Activated T-cell treated with anti-CD3 and anti-CD28 coated beads, Interleukin-2, amount 50 U/mL, for 4 hours (primary cell): ENCODE measurements at regions not wholly inside any gene's neighbourhood (a gene's known extent, or its start where the extent isn't known, plus 50 kb on each side); places are given as distances from the start of the nearest gene placed in this dataset.

Source experiments
- ATAC-seq, 2 donors: fragments of 200-7000 bp; cut with Tn5 transposase; one replicate each; pipeline ENCODE4 v1.10.0; 2021
- DNase-seq: peaks from one replicate; pipeline ENCODE4 v3.0.0-alpha.2; 2020
- H3K27me3 Mint-ChIP-seq: one replicate; pipeline ENCODE4 v1.8.0; 2021; ENCODE audit warnings: low read depth, mixed read lengths
- H3K36me3 Mint-ChIP-seq: one replicate; pipeline ENCODE4 v1.8.0; 2022; ENCODE audit warnings: mixed read lengths; ENCODE audit not compliant: insufficient read depth
- H3K4me1 Mint-ChIP-seq: one replicate; pipeline ENCODE4 v1.8.0; 2021; ENCODE audit warnings: low read depth, mixed read lengths
- H3K4me3 Mint-ChIP-seq: one replicate; pipeline ENCODE4 v1.8.0; 2021; ENCODE audit warnings: mild to moderate bottlenecking, moderate library complexity, mixed read lengths
- H3K9me3 Mint-ChIP-seq: one replicate; pipeline ENCODE4 v1.8.0; 2021; ENCODE audit warnings: mixed read lengths

DNA sequence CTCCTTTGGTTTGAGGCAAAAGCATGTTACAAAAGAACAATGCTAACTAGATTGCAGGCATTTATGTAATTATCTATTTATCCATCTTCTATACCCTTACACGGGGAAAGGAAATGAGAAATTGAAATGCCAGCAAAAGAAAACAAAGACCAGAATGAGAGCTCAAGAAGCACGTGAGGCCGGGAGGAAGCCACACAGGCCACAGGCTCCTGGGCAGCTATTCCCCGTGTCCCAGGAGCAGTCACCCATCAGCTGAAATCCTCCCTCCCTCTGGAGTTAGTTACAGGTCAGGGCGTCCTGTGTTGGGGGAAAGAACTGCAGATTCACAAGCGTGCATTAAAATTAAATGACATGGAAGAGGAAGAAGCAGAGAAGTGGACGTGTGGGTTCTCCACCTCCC is 64.7 kb upstream of the RPS6KA2 start:
- Mint-ChIP-seq H3K9me3 (no peaks in the 10 kb centered on the region), H3K4me1 (no peaks in the 10 kb centered on the region), H3K36me3 (no peaks in the 10 kb centered on the region), H3K4me3 (no peak overlapping the region), H3K27me3 (peaks cover 2% of the 10 kb centered on the region)
- no peak for ATAC-seq
- DNase-seq = no peak

DNA sequence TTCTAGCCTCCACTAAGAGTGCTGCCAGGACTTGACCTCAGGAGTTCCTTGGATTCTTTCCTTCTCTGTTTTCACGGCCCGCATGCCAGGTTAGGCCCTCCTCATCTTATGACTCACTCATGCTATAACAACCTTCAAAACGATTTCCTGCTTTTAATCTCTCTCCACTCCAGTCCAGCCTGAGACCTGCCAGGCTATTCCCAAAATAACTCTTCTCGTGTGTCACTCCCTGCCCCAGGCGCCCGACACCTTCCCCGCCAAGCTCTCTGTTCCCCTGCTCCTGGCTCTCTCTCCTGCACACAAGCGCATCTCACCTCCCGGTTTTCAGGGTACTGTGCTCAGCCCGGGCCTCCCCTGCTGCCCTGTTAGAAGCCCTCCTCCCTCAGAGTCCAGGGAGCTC is 64.1 kb upstream of the RPS6KA2 start:
- no peak overlapping the region for H3K4me3 Mint-ChIP-seq
- H3K27me3 Mint-ChIP-seq = peaks cover 2% of the 10 kb centered on the region
- DNase-seq = no peak
- no peaks in the 10 kb centered on the region for H3K4me1 Mint-ChIP-seq
- ATAC-seq = no peak
- H3K36me3 Mint-ChIP-seq = no peaks in the 10 kb centered on the region
- no peaks in the 10 kb centered on the region for H3K9me3 Mint-ChIP-seq

DNA sequence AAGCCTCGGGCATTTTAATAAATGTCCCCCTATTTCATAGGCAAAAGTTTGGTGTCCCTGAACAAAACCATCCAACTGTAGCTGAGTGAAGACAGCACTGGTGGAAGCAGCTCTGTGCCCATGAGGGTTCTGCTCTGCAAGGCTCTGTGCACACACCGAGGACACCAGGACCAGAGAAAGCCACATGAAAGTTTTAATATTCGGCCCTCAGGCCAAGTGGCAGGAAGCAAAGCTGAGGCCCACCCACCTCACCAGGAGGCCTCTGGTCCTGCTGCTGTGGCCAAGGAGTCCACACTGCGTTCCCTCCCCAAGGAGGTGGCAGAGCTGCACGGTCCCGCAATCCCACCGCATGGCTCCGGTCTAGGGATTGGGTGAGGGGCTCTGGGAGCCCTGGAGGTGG is 62.6 kb upstream of the RPS6KA2 start:
- no peaks in the 10 kb centered on the region for H3K36me3 Mint-ChIP-seq
- DNase-seq = no peak
- H3K27me3 Mint-ChIP-seq = peaks cover 2% of the 10 kb centered on the region
- no peaks in the 10 kb centered on the region for H3K9me3 Mint-ChIP-seq
- H3K4me1 Mint-ChIP-seq = no peaks in the 10 kb centered on the region
- ATAC-seq = no peak
- H3K4me3 Mint-ChIP-seq = no peak overlapping the region

DNA sequence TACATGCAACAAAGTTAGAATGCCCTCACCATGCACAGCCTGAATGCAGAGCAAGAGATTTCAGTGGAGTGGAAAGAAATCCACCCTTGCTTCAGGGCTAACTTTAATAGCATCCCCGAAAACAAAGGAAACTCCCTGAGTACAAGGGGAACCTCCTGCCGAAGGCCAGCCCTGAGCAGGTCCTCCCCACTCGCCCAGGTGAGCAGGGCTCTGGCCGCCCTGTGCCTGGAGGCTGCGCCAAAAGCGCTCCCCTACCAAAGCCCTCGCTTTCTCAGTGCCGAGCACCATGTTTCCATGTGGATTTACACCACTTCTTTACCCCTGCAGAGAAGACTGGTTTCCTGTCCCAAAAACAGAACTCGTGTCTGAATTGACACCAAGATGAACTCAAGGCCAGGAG is 61.9 kb upstream of the RPS6KA2 start:
- Mint-ChIP-seq H3K4me3 (no peak overlapping the region), H3K9me3 (no peaks in the 10 kb centered on the region), H3K4me1 (no peaks in the 10 kb centered on the region), H3K36me3 (no peaks in the 10 kb centered on the region), H3K27me3 (peaks cover 2% of the 10 kb centered on the region)
- no peak for DNase-seq
- no peak for ATAC-seq

DNA sequence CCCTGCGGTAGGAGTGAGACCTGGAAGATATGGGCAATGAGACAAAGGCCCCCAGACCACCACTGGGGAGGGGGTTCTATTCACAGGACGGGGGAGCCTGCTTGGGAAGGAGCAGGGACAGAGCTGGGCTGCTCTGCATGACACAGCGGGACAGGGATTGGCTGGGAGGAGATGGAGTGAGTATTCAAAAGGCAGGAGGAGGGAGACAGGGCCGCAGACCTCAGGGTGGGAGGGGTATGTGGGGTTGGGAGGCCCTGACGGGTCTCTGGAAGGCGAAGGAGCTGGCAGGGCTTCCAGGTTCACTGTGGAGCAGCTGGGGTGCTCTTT is 60.8 kb upstream of the RPS6KA2 start:
- DNase-seq (no peak), ATAC-seq (no peak)
- no peak overlapping the region for H3K4me3 Mint-ChIP-seq
- H3K27me3 Mint-ChIP-seq = peaks cover 2% of the 10 kb centered on the region
- H3K36me3 Mint-ChIP-seq = no peaks in the 10 kb centered on the region
- no peaks in the 10 kb centered on the region for H3K9me3 Mint-ChIP-seq
- H3K4me1 Mint-ChIP-seq = no peaks in the 10 kb centered on the region

DNA sequence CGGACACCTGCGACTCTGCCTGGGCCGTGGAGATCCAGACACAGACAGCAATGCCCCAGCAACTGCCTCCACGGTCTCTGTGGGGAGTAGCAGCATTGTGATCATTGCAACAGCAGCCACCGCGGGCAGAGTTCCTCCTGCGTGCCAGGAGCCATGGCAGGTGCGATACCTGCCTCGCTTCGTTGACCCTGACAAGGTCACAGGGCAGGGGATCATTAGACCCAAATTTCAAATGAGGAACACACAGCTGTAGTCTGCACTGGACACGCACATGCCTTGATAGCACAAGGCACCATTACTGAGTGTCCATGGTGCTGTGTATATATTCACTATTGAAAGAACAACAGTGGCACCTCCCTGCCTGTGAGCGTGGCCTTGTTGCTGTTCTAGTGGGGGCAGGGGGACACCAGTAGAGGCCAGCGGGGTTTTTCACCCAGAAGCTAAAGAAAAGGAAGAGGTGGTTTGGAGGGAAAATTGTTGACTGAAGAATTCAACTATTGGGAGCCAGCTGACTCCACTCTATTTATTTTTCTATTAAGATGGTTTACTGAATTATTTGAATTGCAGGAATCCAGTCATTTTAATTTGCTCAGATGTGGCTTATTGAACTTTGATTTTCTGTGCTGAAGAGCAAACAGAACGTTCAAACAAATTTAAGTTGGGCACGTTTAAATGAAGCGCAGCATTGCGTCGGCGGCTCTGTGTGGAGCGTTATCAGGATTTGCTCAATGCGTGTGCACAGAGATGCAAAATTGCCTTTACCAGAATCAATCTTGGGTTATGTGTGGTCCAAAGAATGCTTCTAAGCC is 60.2 kb upstream of the RPS6KA2 start:
- Mint-ChIP-seq H3K9me3 (no peaks in the 10 kb centered on the region), H3K4me3 (no peak overlapping the region), H3K27me3 (peaks cover 2% of the 10 kb centered on the region), H3K4me1 (no peaks in the 10 kb centered on the region), H3K36me3 (no peaks in the 10 kb centered on the region)
- ATAC-seq = no peak
- no peak for DNase-seq

DNA sequence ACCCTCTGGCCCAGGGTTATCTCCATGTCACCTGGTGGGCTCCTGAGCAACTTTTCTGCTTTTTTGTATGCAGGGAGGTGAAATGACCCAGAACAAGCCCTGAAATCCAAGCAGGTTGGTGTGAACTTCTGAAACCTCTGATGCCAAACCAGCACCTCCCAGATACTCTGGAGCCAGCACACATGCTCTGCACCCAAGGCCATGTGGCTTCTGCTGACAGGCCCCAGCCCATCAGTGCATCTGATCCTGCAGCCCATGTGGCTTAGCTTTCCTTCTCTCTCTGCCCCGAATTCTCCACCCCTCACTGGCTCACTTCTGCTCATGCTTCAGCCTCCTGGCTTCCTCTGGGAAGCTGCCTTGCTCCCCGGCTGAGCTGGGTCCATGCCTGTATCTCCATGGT is 59.3 kb upstream of the RPS6KA2 start:
- peaks cover 2% of the 10 kb centered on the region for H3K27me3 Mint-ChIP-seq
- DNase-seq = no peak
- no peaks in the 10 kb centered on the region for H3K36me3 Mint-ChIP-seq
- no peak overlapping the region for H3K4me3 Mint-ChIP-seq
- no peaks in the 10 kb centered on the region for H3K4me1 Mint-ChIP-seq
- no peaks in the 10 kb centered on the region for H3K9me3 Mint-ChIP-seq
- no peak for ATAC-seq

DNA sequence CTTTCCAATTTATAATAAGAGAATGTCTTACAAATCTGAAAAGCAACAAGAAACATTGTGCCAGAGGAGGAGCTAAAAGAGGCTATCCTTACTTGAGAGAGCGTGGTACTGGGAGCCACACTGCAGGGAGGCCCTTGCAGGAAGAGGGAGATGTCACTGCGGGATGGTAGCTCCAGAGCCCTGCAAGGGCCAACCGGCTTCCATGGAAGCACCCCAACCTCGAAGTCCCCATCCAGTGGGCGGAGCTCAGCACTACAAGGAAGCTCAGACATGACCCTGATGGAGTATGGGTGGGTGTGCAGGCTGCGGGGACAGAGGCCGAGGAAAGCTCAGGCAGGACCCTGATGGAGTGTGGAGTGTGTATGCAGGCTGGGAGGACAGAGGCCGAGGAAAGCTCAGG is 57.8 kb upstream of the RPS6KA2 start:
- no peak for ATAC-seq
- H3K36me3 Mint-ChIP-seq = no peaks in the 10 kb centered on the region
- H3K4me3 Mint-ChIP-seq = no peak overlapping the region
- no peaks in the 10 kb centered on the region for H3K9me3 Mint-ChIP-seq
- DNase-seq = no peak
- no peaks in the 10 kb centered on the region for H3K4me1 Mint-ChIP-seq
- H3K27me3 Mint-ChIP-seq = peaks cover 2% of the 10 kb centered on the region

DNA sequence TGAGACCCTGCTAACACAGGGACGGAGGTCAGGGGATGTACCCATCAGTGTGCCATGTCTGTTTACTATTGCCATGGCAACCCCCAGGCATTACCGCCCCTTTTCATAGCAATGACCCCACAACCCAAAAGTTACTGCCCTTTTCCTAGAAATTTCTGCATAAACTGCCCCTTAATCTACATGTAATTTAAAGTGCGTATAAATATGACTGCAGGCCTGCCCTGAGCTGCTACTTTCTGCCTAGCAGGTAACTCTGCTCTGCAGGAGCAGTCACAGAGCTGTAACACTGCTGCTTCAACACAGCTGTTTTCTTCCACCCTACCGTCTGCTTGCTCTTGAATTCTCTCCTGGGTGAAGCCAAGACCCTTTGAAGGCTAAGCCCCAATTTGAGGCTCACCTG is 57.1 kb upstream of the RPS6KA2 start:
- no peak overlapping the region for H3K4me3 Mint-ChIP-seq
- ATAC-seq (no peak), DNase-seq (no peak)
- no peaks in the 10 kb centered on the region for H3K36me3 Mint-ChIP-seq
- no peaks in the 10 kb centered on the region for H3K4me1 Mint-ChIP-seq
- H3K9me3 Mint-ChIP-seq = no peaks in the 10 kb centered on the region
- peaks cover 2% of the 10 kb centered on the region for H3K27me3 Mint-ChIP-seq

DNA sequence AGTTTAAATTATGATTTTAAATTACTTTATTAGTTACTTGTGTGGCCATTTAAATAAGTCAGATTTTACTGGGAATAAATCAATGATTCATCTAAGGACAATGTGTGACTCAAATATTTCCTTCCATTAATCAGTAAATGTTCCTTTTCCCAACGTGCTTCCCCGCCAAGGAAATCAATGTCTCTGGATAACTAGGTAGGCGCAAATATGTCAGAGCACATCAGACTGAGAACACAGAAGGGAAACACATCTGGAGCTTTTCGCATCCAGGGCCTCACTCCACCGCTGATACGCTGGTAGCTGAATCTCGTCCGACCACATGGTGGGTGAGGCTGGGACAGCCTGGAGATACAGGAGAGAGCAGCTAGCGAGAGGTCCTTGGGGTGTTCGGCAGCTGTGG is 56.4 kb upstream of the RPS6KA2 start:
- ATAC-seq (no peak), DNase-seq (no peak)
- H3K9me3 Mint-ChIP-seq = no peaks in the 10 kb centered on the region
- H3K4me1 Mint-ChIP-seq = no peaks in the 10 kb centered on the region
- no peaks in the 10 kb centered on the region for H3K36me3 Mint-ChIP-seq
- H3K4me3 Mint-ChIP-seq = no peak overlapping the region
- peaks cover 2% of the 10 kb centered on the region for H3K27me3 Mint-ChIP-seq

DNA sequence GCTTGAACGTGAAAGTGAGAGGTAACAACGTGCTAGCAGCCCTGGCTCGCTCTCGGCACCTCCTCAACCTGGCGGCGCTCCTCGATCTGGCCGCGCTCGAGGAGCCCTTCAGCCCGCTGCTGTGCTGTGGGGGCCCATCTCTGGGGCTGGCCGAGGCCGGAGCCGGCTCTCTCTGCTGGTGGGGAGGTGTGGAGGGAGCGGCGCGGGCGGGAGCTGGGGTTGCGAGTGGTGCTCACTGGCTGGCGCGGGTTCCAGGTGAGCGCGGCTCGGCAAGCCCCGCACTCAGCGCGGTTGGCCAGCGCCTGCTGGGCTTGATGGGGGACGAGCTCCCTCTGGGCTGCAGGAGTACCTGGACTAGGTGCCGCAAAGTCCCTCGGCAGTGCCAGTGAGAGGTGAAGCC is 52.5 kb upstream of the RPS6KA2 start:
- Mint-ChIP-seq H3K4me1 (no peaks in the 10 kb centered on the region), H3K36me3 (no peaks in the 10 kb centered on the region), H3K9me3 (no peaks in the 10 kb centered on the region), H3K4me3 (no peak overlapping the region), H3K27me3 (peaks cover 6% of the 10 kb centered on the region)
- DNase-seq = no peak
- no peak for ATAC-seq

DNA sequence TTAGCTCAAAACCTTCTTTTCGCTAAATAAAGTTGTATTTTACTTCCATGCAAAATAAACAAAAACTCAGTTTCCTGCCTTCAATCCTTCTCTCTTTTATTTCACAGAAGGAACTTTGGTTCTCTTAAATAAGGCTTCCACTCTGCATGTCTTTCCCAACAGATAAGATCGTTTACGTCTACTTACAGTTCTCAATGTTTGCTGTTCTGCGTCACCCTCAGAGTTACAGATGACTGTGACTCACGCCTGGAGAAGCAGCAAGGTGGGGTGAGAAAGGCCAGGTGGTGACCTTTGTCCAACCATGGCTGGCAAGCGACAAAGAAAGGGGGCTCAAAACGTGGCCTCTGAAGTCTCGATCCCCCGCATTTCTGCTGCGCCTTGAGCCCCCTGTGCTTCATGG is 51.4 kb upstream of the RPS6KA2 start:
- Mint-ChIP-seq H3K9me3 (no peaks in the 10 kb centered on the region), H3K4me1 (peaks cover 2% of the 10 kb centered on the region), H3K27me3 (peaks cover 6% of the 10 kb centered on the region), H3K4me3 (no peak overlapping the region), H3K36me3 (no peaks in the 10 kb centered on the region)
- ATAC-seq = no peak
- DNase-seq = no peak

DNA sequence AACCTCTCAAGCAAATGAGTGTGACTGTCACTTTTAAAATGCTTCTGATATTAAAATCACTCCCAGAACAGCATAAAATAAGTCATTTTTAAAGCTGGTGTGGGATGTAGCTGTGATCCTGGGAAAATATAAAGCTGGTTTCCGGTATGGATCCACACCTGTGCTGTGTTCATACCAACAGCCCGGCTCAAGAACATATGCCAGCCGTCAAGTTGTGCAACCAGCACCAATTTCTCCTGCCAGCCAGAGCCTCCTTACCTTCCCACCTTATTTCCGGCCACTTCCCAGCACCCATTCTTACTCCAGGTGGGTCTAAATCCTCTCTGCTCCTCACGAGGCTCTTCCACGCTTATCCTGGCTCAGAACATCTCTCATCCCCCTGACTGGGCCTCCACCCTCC is 50.9 kb upstream of the RPS6KA2 start:
- H3K27me3 Mint-ChIP-seq = peaks cover 6% of the 10 kb centered on the region
- peaks cover 2% of the 10 kb centered on the region for H3K4me1 Mint-ChIP-seq
- no peaks in the 10 kb centered on the region for H3K9me3 Mint-ChIP-seq
- no peak overlapping the region for H3K4me3 Mint-ChIP-seq
- no peak for ATAC-seq
- DNase-seq = no peak
- no peaks in the 10 kb centered on the region for H3K36me3 Mint-ChIP-seq
